AG10803 (cell line): ENCODE measurements at regions not wholly inside any gene's neighbourhood (a gene's known extent, or its start where the extent isn't known, plus 50 kb on each side); places are given as distances from the start of the nearest gene placed in this dataset.

Experiments used
- DNase-seq: peaks from one replicate; pipeline ENCODE4 v3.0.0; 2010; ENCODE audit warnings: low read depth
- H3K4me3 ChIP-seq: 2 replicates; pipeline ENCODE4 v1.5.1; 2011; ENCODE audit warnings: mild to moderate bottlenecking, low read length, control low read depth
- TF ChIP-seq, protein P1 (sequence below): conservative IDR thresholded peaks from 2 replicates; pipeline ENCODE4 v1.5.1; 2011; ENCODE audit warnings: mild to moderate bottlenecking, low read length, control low read depth, inconsistent platforms

DNA sequence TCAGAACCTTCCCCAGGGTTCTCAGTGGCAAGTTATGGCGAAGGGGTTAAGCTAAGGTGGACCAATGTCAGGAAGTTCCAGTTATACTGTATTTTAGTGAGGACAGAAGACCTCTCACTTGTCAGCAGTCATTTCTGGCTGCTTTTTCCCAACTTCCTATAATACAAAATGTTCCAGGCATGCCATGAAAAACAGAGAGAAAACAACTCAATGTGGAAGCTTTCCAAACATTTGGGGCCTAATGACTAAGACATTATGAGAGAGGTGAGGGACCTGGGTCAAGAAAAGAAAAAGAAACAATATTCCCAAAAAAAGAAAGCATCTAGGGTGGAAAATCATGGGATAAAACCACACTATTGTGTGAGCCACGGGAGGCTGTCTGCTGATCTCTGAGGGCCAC is 99.9 kb upstream of the MAP3K4 start:
- TF ChIP-seq, protein P1, sequence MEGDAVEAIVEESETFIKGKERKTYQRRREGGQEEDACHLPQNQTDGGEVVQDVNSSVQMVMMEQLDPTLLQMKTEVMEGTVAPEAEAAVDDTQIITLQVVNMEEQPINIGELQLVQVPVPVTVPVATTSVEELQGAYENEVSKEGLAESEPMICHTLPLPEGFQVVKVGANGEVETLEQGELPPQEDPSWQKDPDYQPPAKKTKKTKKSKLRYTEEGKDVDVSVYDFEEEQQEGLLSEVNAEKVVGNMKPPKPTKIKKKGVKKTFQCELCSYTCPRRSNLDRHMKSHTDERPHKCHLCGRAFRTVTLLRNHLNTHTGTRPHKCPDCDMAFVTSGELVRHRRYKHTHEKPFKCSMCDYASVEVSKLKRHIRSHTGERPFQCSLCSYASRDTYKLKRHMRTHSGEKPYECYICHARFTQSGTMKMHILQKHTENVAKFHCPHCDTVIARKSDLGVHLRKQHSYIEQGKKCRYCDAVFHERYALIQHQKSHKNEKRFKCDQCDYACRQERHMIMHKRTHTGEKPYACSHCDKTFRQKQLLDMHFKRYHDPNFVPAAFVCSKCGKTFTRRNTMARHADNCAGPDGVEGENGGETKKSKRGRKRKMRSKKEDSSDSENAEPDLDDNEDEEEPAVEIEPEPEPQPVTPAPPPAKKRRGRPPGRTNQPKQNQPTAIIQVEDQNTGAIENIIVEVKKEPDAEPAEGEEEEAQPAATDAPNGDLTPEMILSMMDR, result no peak
- no peak overlapping the region for H3K4me3 ChIP-seq

DNA sequence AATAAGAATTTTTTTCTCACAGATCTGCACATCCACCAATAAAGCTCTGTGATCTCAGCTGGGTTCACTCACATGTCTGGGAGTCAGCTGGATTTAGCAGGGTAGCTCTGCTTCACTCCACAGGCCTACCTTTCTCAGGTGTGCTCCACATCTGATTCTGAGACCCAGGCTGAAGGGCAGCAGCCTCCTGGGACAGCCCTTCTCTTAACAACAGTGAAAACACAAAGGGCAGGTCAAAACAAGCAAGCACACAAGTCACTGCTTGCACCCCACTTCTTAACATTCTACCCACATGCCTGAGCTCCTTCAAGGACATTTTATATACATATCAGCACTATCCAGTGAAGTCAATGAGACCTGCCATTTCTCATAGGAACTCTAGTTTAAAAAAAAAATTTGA is 96.0 kb upstream of the MAP3K4 start:
- TF ChIP-seq, protein P1, result no peak

More for the DNA sequence above, 99.9 kb upstream of the MAP3K4 start:
- no peak for DNase-seq

GRCh38 chr6:160899671-160900430 is 91.7 kb upstream of the MAP3K4 start:
- no peak for DNase-seq
- no peak overlapping the region for H3K4me3 ChIP-seq
- TF ChIP-seq, protein P1, result no peak

More for the DNA sequence above, 96.0 kb upstream of the MAP3K4 start:
- no peak for DNase-seq
- H3K4me3 ChIP-seq, result no peak overlapping the region

- H3K4me3 ChIP-seq, result no peak overlapping the region
- TF ChIP-seq, protein P1, result no peak; the same call in 1 of the 2 replicates
- DNase-seq, result no peak
Measured at GRCh38 chr6:160911949-160912348, 79.6 kb upstream of the MAP3K4 start.

- TF ChIP-seq, protein P1, result no peak
- DNase-seq, result no peak
- no peak overlapping the region for H3K4me3 ChIP-seq
Measured at GRCh38 chr6:160912411-160912810, 79.2 kb upstream of the MAP3K4 start.

GRCh38 chr6:160917572-160917971 is 74.0 kb upstream of the MAP3K4 start:
- H3K4me3 ChIP-seq, result no peak overlapping the region
- TF ChIP-seq, protein P1, result no peak
- peak; percentile 56 for DNase-seq
